ELF-1 (cell line): ENCODE measurements at regions not wholly inside any gene's neighbourhood (a gene's known extent, or its start where the extent isn't known, plus 50 kb on each side); places are given as distances from the start of the nearest gene placed in this dataset.
A peak's percentile ranks its signal among the peaks of the same experiment; 100 is the strongest.

Source experiments
- DNase-seq: peaks from one replicate; pipeline ENCODE4 v3.0.0-alpha.2; 2016; ENCODE audit warnings: low read depth, low spot score

- DNase-seq, result peak; percentile 24
These were observed 523.9 kb downstream of the TNS1 start for GRCh38 chr2:217478831-217479455.

- DNase-seq, result peak; percentile 5
These were observed 525.2 kb downstream of the TNS1 start for GRCh38 chr2:217477583-217477982.

- DNase-seq, result no peak
These were observed 527.0 kb downstream of the TNS1 start for GRCh38 chr2:217475791-217476190.

- DNase-seq, result no peak
These were observed 527.7 kb downstream of the TNS1 start for GRCh38 chr2:217475101-217475500.

GRCh38 chr2:217471319-217471718 is 531.5 kb downstream of the TNS1 start:
- DNase-seq, result no peak

- DNase-seq, result no peak
These were observed 533.5 kb downstream of the TNS1 start for GRCh38 chr2:217469203-217469810.

- DNase-seq, result peak; percentile 10
These were observed 534.6 kb downstream of the TNS1 start for GRCh38 chr2:217468042-217468830.

GRCh38 chr2:217467331-217467730 is 535.5 kb downstream of the TNS1 start:
- DNase-seq, result no peak

- no peak for DNase-seq
These were observed 536.0 kb downstream of the TNS1 start for GRCh38 chr2:217466805-217467204.

GRCh38 chr2:217466104-217466503 is 536.7 kb downstream of the TNS1 start:
- DNase-seq, result no peak

GRCh38 chr2:217465100-217465499 is 537.7 kb downstream of the TNS1 start:
- DNase-seq, result no peak

GRCh38 chr2:217463402-217464075 is 539.3 kb downstream of the TNS1 start:
- DNase-seq, result no peak

- DNase-seq, result no peak
These were observed 540.7 kb downstream of the TNS1 start for GRCh38 chr2:217462121-217462520.

- no peak for DNase-seq
These were observed 541.1 kb downstream of the TNS1 start for GRCh38 chr2:217461674-217462073.

- no peak for DNase-seq
These were observed 543.0 kb downstream of the TNS1 start for GRCh38 chr2:217459680-217460405.

GRCh38 chr2:217459016-217459415 is 543.8 kb downstream of the TNS1 start:
- DNase-seq, result no peak

GRCh38 chr2:217456016-217456415 is 546.8 kb downstream of the TNS1 start:
- DNase-seq, result no peak

- no peak for DNase-seq
These were observed 549.9 kb downstream of the TNS1 start for GRCh38 chr2:217452928-217453327.

- peak; percentile 30 for DNase-seq
These were observed 551.1 kb downstream of the TNS1 start for GRCh38 chr2:217451666-217452065.

GRCh38 chr2:217449444-217449843 is 553.4 kb downstream of the TNS1 start:
- DNase-seq, result peak; percentile 14

GRCh38 chr2:217448860-217449259 is 553.9 kb downstream of the TNS1 start:
- DNase-seq, result no peak

GRCh38 chr2:217445723-217446122 is 557.1 kb downstream of the TNS1 start:
- peak; percentile 24 for DNase-seq
